HEK293T (cell line): ENCODE measurements at regions not wholly inside any gene's neighbourhood (a gene's known extent, or its start where the extent isn't known, plus 50 kb on each side); places are given as distances from the start of the nearest gene placed in this dataset.

Experiments
- BHLHE40 ChIP-seq: fragments of 450-650 bp; IDR thresholded peaks from 2 replicates; pipeline ENCODE4 v1.6.1; 2016; ENCODE audit warnings: mild to moderate bottlenecking, moderate library complexity, borderline replicate concordance
- CTBP1 ChIP-seq: fragments of 450-650 bp; IDR thresholded peaks from 2 replicates; pipeline ENCODE4 v1.6.1; 2016; ENCODE audit warnings: borderline replicate concordance
- FOXA1 ChIP-seq: fragments of 450-650 bp; IDR thresholded peaks from 2 replicates; pipeline ENCODE4 v1.6.1; 2016; ENCODE audit warnings: mild to moderate bottlenecking
- FOXM1 ChIP-seq: fragments of 450-650 bp; IDR thresholded peaks from 2 replicates; pipeline ENCODE4 v1.6.1; 2017; ENCODE audit warnings: mild to moderate bottlenecking, borderline replicate concordance
- L3MBTL2 ChIP-seq: fragments of 450-650 bp; conservative IDR thresholded peaks from 2 replicates; pipeline ENCODE4 v1.6.1; 2016; ENCODE audit warnings: mild to moderate bottlenecking
- NFRKB ChIP-seq: fragments of 450-650 bp; IDR thresholded peaks from 2 replicates; pipeline ENCODE4 v1.6.1; 2016; ENCODE audit warnings: mild to moderate bottlenecking, moderate library complexity
- SP1 ChIP-seq: fragments of 450-650 bp; IDR thresholded peaks from 2 replicates; pipeline ENCODE4 v1.6.1; 2017
- TARDBP ChIP-seq: fragments of 450-650 bp; IDR thresholded peaks from 2 replicates; pipeline ENCODE4 v1.6.1; 2016
- TF ChIP-seq, protein P1 (sequence below): fragments of 450-650 bp; IDR thresholded peaks from 2 replicates; pipeline ENCODE4 v1.6.1; 2016

DNA sequence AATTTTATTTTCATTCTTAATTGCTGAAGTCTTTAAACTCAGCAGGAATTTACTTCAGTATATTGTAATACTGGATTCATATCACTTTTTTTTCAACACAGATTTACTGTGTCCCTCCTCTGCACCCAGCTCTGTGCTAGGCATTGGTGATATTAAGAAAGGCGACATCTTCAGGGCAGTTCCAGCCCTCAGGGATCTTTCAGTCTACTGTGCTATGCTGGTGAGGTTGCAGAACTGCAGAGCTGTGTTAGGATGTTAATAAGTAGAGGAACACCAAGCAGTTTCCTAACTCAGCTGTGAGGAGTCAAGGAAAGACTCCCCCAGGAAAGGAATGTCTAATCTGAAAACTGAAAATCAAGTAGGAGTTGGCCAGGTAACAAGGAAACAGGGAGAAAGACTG lies 158.2 kb upstream of the NPY start:
- no peak for TF ChIP-seq FOXA1
- TF ChIP-seq BHLHE40, result no peak
- no peak for TF ChIP-seq CTBP1
- TF ChIP-seq NFRKB, result no peak
- no peak for TF ChIP-seq SP1
- no peak for TF ChIP-seq TARDBP
- TF ChIP-seq L3MBTL2, result no peak
- TF ChIP-seq, protein P1, sequence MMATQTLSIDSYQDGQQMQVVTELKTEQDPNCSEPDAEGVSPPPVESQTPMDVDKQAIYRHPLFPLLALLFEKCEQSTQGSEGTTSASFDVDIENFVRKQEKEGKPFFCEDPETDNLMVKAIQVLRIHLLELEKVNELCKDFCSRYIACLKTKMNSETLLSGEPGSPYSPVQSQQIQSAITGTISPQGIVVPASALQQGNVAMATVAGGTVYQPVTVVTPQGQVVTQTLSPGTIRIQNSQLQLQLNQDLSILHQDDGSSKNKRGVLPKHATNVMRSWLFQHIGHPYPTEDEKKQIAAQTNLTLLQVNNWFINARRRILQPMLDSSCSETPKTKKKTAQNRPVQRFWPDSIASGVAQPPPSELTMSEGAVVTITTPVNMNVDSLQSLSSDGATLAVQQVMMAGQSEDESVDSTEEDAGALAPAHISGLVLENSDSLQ, result no peak
- TF ChIP-seq FOXM1, result no peak
